ENCODE measurements at regions not wholly inside any gene's neighbourhood (a gene's known extent, or its start where the extent isn't known, plus 50 kb on each side); places are given as distances from the start of the nearest gene placed in this dataset.

DNA sequence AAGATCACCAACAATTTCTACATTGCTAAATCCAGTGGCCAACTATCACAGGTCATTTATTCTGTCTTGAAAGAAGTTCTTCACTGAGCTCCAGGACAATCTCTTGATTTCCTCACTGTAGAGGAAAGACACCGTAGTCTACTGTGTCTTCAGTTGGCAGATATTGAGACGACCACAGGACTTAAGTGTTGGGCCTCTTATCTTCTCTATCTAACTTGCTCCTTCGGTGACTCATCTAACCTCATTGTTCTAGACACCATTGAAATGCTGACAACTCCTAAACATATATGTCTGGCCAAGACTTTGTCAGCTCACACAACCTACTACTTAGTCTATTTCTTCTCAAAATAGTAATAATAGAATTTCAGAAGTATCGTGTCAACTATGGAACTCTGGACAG is 425.8 kb downstream of the ARAP2 start:
- TF ChIP-seq, protein P1, sequence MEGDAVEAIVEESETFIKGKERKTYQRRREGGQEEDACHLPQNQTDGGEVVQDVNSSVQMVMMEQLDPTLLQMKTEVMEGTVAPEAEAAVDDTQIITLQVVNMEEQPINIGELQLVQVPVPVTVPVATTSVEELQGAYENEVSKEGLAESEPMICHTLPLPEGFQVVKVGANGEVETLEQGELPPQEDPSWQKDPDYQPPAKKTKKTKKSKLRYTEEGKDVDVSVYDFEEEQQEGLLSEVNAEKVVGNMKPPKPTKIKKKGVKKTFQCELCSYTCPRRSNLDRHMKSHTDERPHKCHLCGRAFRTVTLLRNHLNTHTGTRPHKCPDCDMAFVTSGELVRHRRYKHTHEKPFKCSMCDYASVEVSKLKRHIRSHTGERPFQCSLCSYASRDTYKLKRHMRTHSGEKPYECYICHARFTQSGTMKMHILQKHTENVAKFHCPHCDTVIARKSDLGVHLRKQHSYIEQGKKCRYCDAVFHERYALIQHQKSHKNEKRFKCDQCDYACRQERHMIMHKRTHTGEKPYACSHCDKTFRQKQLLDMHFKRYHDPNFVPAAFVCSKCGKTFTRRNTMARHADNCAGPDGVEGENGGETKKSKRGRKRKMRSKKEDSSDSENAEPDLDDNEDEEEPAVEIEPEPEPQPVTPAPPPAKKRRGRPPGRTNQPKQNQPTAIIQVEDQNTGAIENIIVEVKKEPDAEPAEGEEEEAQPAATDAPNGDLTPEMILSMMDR (conservative IDR thresholded peaks at IDR 0.05; ENCODE audit: low read length): no peak
- TF ChIP-seq EZH2phosphoT487 (IDR thresholded peaks at IDR 0.05; ENCODE audit: borderline replicate concordance): no peak

Measured in Loucy (cell line).